ENCODE measurements at regions not wholly inside any gene's neighbourhood (a gene's known extent, or its start where the extent isn't known, plus 50 kb on each side); places are given as distances from the start of the nearest gene placed in this dataset.

- CTCF ChIA-PET (ENCODE audit: unreplicated experiment), result no interaction called here
- POLR2A ChIA-PET, result no interaction called here
Measured at GRCh38 chr15:62802612-62803011, 239.9 kb upstream of the TPM1 start.

GRCh38 chr15:62803856-62804400 lies 238.6 kb upstream of the TPM1 start:
- Histone ChIP-seq H3K9me2 (ENCODE audit: insufficient read depth, low read length) (no peaks in the 10 kb centered on the region), H4K20me1 (ENCODE audit: insufficient read depth, low read length) (no peaks in the 10 kb centered on the region), H2AFZ (ENCODE audit: low read length) (no peak overlapping the region), H3K4me3 (ENCODE audit: low read depth, low read length, poor library complexity, severe bottlenecking) (no peak overlapping the region), H3K9me3 (ENCODE audit: low read length) (no peaks in the 10 kb centered on the region), H3K27ac (ENCODE audit: low read depth, low read length, poor library complexity, severe bottlenecking) (no peak overlapping the region), H3K4me2 (ENCODE audit: low read length) (no peak overlapping the region), H3K4me1 (ENCODE audit: insufficient read depth, low read length, poor library complexity, severe bottlenecking) (no peaks in the 10 kb centered on the region), H3K79me2 (ENCODE audit: insufficient read depth, low read depth, low read length) (no peaks in the 10 kb centered on the region), H3K36me3 (ENCODE audit: insufficient read depth, low read length) (no peaks in the 10 kb centered on the region)
- ChIA-PET POLR2A (no interaction called here), CTCF (ENCODE audit: unreplicated experiment) (no interaction called here)
- TF ChIP-seq CTCF (conservative IDR thresholded peaks at IDR 0.05; ENCODE audit: low read length) (no peak), EZH2phosphoT487 (IDR thresholded peaks at IDR 0.05; ENCODE audit: borderline replicate concordance, low read depth, low read length) (no peak)
- DNase-seq (ENCODE audit: low spot score), result no peak
- no TSS peak for BruUV-seq (replicated peaks)
- intact Hi-C loops (cut with micrococcal nuclease; ENCODE audit: unreplicated experiment), result no loop called here

More at GRCh38 chr15:62802612-62803011, 239.9 kb upstream of the TPM1 start:
- Histone ChIP-seq H3K27ac (ENCODE audit: low read depth, low read length, poor library complexity, severe bottlenecking) (no peak overlapping the region), H3K4me1 (ENCODE audit: insufficient read depth, low read length, poor library complexity, severe bottlenecking) (no peaks in the 10 kb centered on the region), H3K36me3 (ENCODE audit: insufficient read depth, low read length) (no peaks in the 10 kb centered on the region), H4K20me1 (ENCODE audit: insufficient read depth, low read length) (no peaks in the 10 kb centered on the region), H3K9me3 (ENCODE audit: low read length) (no peaks in the 10 kb centered on the region), H2AFZ (ENCODE audit: low read length) (no peak overlapping the region), H3K79me2 (ENCODE audit: insufficient read depth, low read depth, low read length) (no peaks in the 10 kb centered on the region), H3K4me3 (ENCODE audit: low read depth, low read length, poor library complexity, severe bottlenecking) (no peak overlapping the region), H3K4me2 (ENCODE audit: low read length) (no peak overlapping the region), H3K9me2 (ENCODE audit: insufficient read depth, low read length) (no peaks in the 10 kb centered on the region)
- intact Hi-C loops (cut with micrococcal nuclease; ENCODE audit: unreplicated experiment), result no loop called here
- TF ChIP-seq CTCF (conservative IDR thresholded peaks at IDR 0.05; ENCODE audit: low read length) (no peak), EZH2phosphoT487 (IDR thresholded peaks at IDR 0.05; ENCODE audit: borderline replicate concordance, low read depth, low read length) (no peak)
- BruUV-seq (replicated peaks), result no TSS peak
- no peak for DNase-seq (ENCODE audit: low spot score)

- no peaks in the 10 kb centered on the region for H3K9me3 ChIP-seq (ENCODE audit: low read length)
- H3K27ac ChIP-seq (ENCODE audit: low read depth, low read length, poor library complexity, severe bottlenecking), result no peak overlapping the region
- no peaks in the 10 kb centered on the region for H4K20me1 ChIP-seq (ENCODE audit: insufficient read depth, low read length)
- intact Hi-C loops (cut with micrococcal nuclease; ENCODE audit: unreplicated experiment), result no loop called here
- no peaks in the 10 kb centered on the region for H3K4me1 ChIP-seq (ENCODE audit: insufficient read depth, low read length, poor library complexity, severe bottlenecking)
- no peaks in the 10 kb centered on the region for H3K79me2 ChIP-seq (ENCODE audit: insufficient read depth, low read depth, low read length)
- H3K4me3 ChIP-seq (ENCODE audit: low read depth, low read length, poor library complexity, severe bottlenecking), result no peak overlapping the region
- ChIA-PET CTCF (ENCODE audit: unreplicated experiment) (no interaction called here), POLR2A (no interaction called here)
- H3K36me3 ChIP-seq (ENCODE audit: insufficient read depth, low read length), result no peaks in the 10 kb centered on the region
- no peaks in the 10 kb centered on the region for H3K9me2 ChIP-seq (ENCODE audit: insufficient read depth, low read length)
- no peak overlapping the region for H3K4me2 ChIP-seq (ENCODE audit: low read length)
- no TSS peak for BruUV-seq (replicated peaks)
- H2AFZ ChIP-seq (ENCODE audit: low read length), result no peak overlapping the region
- DNase-seq (ENCODE audit: low spot score), result no peak
- TF ChIP-seq EZH2phosphoT487 (IDR thresholded peaks at IDR 0.05; ENCODE audit: borderline replicate concordance, low read depth, low read length) (no peak), CTCF (conservative IDR thresholded peaks at IDR 0.05; ENCODE audit: low read length) (no peak)
Measured at GRCh38 chr15:62805502-62805901, 237.0 kb upstream of the TPM1 start.
